ENCODE measurements at regions not wholly inside any gene's neighbourhood (a gene's known extent, or its start where the extent isn't known, plus 50 kb on each side); places are given as distances from the start of the nearest gene placed in this dataset.

- TF ChIP-seq CTCF (IDR thresholded peaks at IDR 0.05) (no peak), POLR2A (IDR thresholded peaks at IDR 0.05) (no peak)
These were observed 153.5 kb upstream of the ZEB2 start for GRCh38 chr2:144673456-144673855.
